Hippocampal formation (tissue), 2 donors: ENCODE measurements at regions not wholly inside any gene's neighbourhood (a gene's known extent, or its start where the extent isn't known, plus 50 kb on each side); places are given as distances from the start of the nearest gene placed in this dataset.
"Not testable (repeated sequence)": the region's sequence is repeated elsewhere in the genome, so short reads cannot be mapped to it uniquely, and the experiment has no call there.

Experiments
- DNase-seq, 2 donors: peaks; one replicate each; lab custom pipeline; 2025; lab: John Stamatoyannopoulos, UW

GRCh38 chr2:184201246-184201645, 397.1 kb upstream of the ZNF804A start:
- no peak for DNase-seq

DNA sequence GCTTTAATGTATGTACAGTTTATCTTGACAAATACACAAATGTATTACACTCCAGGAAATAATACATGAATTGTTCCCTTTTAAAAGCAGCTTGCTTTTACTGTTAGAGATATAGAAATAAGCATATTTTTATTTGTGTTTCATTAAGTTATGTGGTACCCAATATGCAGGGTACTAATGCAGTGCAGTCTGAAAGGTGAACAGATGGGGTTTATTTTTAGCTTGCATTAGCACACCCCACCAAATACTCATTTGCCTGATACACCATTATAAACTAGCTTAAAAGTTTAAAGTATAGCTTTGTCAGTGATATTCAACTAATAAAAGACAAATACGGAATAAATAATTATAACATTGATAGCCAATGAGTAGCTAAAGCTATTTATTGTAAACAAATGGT, 394.7 kb upstream of the ZNF804A start:
- no peak for DNase-seq

GRCh38 chr2:184205048-184205596, 393.2 kb upstream of the ZNF804A start:
- no peak for DNase-seq

- no peak for DNase-seq
Measured at GRCh38 chr2:184206045-184206444, 392.3 kb upstream of the ZNF804A start.

DNA sequence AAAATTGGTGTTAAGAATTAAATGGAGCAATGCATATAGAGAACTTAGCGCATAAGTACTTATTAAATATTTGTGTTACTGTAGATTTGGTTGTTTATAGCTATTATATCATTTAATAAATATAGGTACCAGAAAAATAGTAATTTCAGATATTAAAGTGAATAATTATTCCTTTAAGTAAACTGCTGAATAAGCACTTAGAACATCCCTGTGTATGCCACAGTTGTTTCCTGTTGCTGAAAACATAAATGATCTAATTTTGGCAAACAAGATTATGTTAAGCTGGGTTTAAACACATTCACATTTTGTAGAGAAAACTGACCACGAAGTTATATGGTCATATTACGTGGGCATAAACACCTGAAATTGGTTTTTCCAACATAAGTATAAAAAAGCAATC, 388.0 kb upstream of the ZNF804A start:
- no peak for DNase-seq

- no peak for DNase-seq
Measured at GRCh38 chr2:184215745-184216144, 382.6 kb upstream of the ZNF804A start.

GRCh38 chr2:184256611-184257010, 341.7 kb upstream of the ZNF804A start:
- DNase-seq: no peak

DNA sequence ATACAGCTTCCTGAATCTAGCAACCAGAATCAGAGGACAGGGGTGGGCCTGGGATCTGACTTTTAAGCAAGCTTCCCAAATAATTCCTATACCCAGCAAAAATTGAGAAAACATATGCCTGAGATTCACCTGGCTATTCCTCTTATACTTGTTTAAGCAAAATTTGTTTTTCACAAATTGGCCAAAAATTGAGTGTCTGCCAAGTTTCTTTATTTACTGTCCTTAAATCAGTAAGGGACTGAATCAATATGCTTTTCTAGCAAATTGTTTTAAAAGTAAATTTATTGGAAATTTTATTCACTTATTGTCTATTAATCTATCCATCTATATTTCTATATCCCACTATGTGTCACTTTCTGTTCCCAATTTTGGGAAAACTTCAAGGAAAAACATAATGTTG, 337.0 kb upstream of the ZNF804A start:
- DNase-seq: no peak

DNA sequence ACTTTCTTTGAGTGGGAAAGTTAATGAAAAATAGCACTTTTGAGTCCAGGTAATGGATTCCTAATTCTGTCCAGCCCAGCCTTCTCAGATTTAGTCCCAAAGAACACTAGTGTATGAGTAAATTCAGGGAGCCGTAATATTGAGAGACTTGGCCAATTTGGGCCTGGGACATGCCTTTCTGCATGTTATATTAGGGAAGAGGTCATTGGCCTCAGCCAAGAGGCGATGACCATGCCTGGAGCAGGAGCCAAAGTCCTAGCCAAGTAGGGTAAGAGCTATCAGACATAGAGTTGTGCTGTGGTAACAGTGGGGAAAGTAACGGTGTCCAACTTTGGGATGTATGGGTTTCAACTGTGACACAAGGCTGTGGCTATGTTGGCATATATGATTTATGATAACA, 336.5 kb upstream of the ZNF804A start:
- no peak for DNase-seq

- DNase-seq: no peak
Measured at GRCh38 chr2:184268900-184269477, 329.3 kb upstream of the ZNF804A start.

DNA sequence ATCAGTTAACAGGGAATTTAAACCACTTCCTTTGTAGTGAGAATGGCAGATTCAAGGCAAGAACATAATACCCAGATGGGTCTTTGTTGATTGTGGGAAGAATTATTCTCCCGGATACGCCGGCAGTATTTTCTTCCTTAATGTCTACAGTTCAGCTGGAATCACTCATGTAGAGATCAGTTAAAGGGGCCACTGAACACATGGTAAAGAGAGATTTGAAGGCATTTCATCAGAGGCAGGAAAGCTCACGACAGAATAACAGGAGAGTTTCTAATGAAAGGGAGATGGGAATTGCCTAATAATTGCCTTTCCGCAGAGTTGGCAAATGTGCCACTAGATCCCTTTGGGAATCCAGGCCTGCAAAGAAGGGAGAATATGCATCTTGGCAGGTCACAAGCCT, 327.7 kb upstream of the ZNF804A start:
- no peak for DNase-seq

GRCh38 chr2:184272056-184272455, 326.3 kb upstream of the ZNF804A start:
- no peak for DNase-seq

DNA sequence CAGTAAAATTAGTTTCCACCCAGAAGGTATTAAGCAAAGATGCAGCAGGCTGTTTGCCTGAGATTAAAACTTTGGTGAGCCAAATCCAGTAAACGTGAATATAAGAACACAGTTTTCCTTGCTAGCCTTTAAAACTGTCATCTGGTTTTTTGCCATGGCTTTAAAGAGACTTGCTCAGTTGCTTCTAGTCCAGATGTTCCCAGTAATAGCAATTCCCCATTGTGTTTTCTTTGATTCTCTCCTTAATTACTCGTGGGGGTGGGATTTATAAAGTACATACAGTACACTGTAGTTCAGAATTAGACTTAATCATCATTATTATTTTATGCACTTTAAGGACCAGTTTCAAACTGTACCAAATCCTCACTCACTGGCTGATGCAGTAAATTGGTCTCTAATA, 303.5 kb upstream of the ZNF804A start:
- no peak for DNase-seq

DNA sequence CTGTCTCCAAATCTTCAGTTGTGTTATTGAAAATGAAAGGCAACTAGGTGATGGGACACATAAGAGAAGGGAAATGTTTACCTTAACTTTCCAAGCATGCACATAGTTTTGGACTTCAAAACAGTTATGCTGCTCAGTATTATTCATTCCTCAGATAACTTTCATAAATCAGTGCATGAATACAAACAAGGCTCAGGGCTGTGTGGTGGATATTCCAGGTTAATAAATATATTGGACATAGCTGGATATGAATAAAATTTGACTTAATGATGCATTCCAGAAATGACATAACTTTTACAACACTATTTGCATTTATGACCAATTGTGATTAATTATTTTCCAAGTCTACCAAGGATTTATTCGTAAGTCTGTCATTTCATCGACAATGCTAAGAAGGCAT, 301.2 kb upstream of the ZNF804A start:
- DNase-seq: no peak

- no peak for DNase-seq
Measured at GRCh38 chr2:184302506-184302905, 295.8 kb upstream of the ZNF804A start.

DNA sequence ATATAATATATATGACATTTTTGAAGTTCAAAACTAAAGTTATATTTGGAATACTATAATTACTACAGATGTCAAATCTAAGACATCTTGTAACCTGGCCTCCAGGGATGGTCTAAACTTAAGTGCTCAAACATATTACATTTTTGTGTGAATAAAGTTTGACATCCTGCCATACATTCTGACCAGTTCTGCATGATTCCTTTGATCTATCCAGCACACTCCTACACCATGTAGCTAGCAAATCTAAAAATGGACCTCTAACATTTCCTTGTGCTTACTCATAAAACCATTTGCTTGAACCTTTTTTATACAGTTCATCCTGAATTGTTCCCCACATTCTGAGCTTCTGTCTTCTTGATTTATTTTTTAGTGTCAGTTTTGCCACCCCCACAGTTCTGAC, 294.3 kb upstream of the ZNF804A start:
- DNase-seq: no peak

DNA sequence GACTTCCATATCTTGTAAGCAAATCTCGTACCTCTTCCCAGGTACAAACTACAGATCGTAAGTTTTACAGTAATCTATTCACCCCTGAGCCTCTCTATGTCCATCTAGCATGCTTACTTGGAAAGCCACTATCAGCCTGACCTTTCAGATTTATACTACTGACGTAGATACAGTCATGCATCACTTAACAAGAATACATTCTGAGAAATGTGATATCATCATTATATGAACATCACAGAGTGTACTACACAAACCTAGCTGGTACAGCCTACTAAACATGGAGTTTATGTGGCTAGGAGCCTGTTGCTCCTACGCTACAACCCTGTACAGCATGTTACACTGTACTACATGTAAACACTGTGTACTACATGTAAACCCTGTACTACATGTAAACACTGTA, 293.2 kb upstream of the ZNF804A start:
- DNase-seq: no peak

GRCh38 chr2:184308706-184309105, 289.6 kb upstream of the ZNF804A start:
- no peak for DNase-seq

GRCh38 chr2:184312970-184313369, 285.4 kb upstream of the ZNF804A start:
- DNase-seq: no peak

DNA sequence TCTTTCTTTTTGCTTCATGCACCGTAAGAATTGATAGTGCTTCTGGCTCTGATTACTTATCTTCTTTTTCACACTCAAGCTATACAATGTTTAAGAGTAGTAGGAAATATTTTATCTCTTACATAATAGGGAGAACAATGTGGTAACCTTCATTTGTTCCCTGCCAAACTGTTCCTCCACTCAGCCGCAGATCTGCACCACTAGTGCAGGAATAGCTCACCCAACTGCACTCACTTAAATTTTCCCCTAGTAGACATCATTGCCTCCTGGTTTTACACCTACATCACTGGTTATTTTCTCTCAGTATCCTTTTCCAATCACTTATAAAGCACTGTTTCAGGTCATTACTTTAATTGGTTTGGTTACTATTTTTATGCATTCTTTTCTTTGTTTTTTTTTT, 283.5 kb upstream of the ZNF804A start:
- no peak for DNase-seq

- no peak for DNase-seq
Measured at GRCh38 chr2:184316921-184317320, 281.4 kb upstream of the ZNF804A start.

DNA sequence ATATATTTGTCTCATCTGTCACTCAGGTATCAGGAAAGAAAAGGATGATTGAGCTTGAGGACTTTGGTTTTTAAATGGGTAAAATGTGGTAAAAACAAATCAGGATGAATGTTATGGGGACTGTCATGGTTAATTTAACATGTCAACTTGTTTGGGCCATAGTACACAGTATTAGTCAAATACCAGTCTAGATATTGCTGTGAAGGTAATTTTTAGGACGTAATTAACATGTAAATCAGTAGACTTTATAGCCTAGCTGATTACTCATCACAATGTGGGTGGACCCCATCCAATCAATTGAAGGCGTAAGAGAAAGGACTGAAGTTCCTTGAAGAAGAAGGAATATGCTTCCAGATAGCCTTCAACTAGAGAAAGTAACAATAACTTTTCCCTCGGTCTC, 275.7 kb upstream of the ZNF804A start:
- no peak for DNase-seq

GRCh38 chr2:184326066-184326465, 272.3 kb upstream of the ZNF804A start:
- no peak for DNase-seq

DNA sequence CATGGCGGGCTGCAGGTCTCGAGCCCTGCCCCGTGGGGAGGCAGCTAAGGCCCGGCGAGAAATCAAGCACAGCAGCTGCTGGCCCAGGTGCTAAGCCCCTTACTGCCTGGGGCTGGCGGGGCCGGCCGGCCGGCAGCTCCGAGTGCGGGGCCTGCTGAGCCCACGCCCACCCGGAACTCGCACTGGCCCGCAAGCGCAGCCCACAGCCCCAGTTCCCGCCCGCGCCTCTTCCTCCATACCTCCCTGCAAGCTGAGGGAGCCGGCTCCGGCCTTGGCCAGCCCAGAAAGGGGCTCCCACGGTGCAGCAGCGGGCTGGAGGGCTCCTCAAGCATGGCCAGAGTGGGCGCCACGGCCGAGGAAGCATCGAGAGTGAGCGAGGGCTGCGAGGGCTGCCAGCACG, 270.5 kb upstream of the ZNF804A start:
- DNase-seq: not testable (repeated sequence)
